ENCODE measurements at regions not wholly inside any gene's neighbourhood (a gene's known extent, or its start where the extent isn't known, plus 50 kb on each side); places are given as distances from the start of the nearest gene placed in this dataset.

DNA sequence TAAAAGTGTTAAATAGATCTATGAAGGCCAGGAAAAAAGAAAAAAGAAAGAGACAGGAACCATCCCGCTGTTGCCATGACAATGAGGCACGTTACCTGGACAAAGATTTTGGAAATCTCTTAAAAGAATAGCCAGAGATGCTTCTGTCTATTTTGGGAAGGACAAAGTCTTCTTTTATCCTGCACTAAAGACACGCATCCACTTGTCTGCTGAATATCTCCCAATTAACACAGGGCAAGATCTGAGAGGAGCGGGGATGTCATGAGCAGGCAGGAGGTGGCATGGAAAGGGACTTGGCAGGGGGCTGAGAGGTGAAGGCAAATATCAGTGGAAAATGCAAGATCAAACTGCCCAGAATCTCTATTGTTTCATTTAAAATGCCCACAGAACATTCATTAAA lies 153.8 kb upstream of the BLID start:
- DNase-seq = no peak

GRCh38 chr11:122268601-122269130 lies 152.7 kb upstream of the BLID start:
- DNase-seq = no peak

DNA sequence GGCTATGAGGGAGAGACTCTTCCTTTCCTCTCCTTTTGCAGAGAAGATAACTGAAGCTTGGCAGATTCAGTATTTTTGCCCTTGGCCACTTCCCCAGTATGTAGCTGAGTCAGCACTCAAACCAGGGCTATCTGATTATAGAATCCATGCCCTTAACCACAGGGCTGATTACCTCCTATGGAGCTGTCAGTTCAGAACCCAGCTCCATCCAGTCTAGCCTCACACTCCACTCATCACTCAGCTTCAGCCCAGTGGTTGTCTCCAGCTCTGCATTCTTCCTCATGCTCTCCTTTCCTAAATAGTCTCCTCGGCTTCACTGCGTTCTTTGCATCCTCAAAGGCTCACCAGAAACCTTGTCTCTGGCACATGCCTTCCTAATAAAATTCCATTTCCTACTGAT lies 151.6 kb upstream of the BLID start:
- DNase-seq = no peak

- no peak for DNase-seq
Observed at GRCh38 chr11:122265981-122266380, 150.0 kb upstream of the BLID start.

- no peak for DNase-seq
Observed at GRCh38 chr11:122264121-122264520, 148.1 kb upstream of the BLID start.

- DNase-seq = no peak
Observed at GRCh38 chr11:122261546-122261945, 145.5 kb upstream of the BLID start.

GRCh38 chr11:122259195-122259821 lies 143.3 kb upstream of the BLID start:
- no peak for DNase-seq

DNA sequence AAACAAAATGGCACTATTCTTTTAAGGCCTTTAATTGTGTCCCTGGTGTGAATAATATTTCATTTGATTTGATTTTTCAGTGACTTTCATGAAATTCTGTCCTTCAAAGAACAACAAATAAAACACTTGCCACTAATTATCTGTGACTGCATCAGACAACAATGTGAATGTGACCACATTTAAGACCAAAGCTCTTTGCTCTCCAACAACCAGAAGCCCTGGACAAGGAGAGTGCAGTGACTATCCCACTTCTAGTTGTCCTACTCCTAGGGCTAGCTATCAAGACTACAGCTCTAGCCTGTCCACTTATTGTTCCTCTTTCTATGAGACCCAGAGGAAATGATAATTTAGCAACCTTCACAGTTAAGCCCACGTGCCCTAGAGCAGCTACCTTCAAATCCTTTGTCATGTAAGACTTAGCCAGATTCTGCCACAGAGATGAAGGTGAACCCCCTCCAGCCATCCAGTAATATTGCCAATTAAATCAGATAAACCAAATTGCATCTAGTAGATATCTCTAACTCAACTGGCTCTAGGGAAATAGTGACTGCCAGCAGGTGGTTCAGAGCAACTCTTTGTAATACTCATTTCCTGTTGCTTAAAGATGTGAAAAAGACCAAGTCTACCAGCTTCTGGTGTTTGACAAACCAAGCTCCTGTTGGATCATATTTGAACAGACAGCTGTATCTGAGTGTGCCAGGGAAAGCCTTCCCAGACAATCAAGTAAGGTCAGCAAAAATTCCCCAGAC lies 142.6 kb upstream of the BLID start:
- DNase-seq = no peak

- DNase-seq = no peak
Observed at GRCh38 chr11:122253589-122254231, 137.7 kb upstream of the BLID start.

DNA sequence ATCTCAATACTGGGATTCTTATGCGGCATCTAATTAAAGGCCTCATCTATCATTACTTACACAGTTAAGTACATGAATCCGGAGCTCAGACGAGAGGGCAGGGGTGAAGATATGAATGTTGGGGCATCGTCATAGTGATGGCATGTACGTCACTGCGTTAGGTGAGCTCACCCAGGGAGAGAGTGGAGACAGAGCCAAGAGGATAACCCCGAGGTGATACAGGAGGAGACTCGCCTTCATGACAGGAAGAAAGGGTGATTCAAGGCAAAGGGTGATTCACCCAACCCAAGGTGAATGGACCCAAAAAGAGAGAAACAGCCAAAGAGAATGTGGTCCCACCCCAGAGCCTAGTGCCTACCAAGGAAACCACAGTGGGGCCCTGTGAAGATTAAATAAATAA lies 132.9 kb upstream of the BLID start:
- DNase-seq = no peak

GRCh38 chr11:122248131-122248530 lies 132.1 kb upstream of the BLID start:
- no peak for DNase-seq

- no peak for DNase-seq
Observed at GRCh38 chr11:122246874-122247273, 130.9 kb upstream of the BLID start.

DNA sequence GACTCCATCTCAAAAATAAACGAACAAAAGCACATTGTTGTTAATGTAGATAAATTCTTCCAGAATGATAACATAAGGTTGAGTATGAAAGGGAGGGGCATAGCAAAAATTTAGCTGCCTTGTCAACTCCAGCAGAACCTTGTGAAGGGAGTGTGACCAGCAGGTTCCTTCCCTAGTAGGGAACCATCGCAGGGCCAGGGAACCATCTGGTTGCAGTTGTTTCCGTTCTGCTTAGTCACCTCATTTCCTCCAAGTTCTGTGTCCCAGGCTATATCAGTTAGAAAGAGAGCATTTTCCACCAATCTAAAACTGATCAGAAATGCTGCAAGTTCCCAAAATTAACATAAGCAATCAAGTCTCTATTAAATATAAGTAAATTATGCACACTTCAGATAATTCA lies 126.7 kb upstream of the BLID start:
- no peak for DNase-seq

DNA sequence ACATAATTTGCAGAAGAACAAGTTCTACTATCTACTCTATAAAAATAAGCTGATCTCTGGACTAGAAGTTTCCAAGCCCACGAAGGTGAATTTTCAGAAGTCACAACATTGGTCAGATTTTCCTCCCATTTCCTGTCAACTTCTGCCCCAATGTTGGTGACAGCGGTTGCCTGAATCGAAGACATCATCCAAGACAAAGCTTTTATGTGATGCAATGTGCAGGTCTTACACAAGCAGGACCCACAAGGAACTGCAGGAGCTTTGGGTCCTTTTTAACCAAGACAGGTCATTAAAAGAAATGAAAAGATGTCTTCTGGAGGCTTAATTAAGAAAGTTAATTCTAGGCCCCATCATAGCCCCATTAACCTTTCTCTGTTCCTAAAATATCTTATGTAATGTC lies 125.6 kb upstream of the BLID start:
- no peak for DNase-seq

GRCh38 chr11:122240638-122241037 lies 124.6 kb upstream of the BLID start:
- no peak for DNase-seq

DNA sequence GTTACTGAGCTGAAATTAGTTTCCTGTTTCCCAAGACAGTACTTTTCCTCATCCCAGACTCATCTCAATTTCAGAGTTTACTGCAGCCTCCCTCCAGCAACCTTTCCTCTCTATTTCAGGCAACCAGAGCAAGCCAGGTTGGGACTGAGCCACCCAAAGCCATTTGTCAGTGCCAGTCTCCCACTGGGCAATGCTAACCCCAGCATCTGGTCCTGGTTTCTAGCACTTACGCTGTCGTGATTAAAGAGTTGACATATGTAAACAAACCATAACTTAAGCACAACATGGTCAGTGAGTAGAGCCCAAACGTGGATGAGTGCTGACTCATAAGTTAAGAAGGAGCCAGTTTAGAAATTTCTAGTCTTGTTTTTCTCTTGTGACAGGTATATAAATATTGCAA lies 119.6 kb upstream of the BLID start:
- no peak for DNase-seq

DNA sequence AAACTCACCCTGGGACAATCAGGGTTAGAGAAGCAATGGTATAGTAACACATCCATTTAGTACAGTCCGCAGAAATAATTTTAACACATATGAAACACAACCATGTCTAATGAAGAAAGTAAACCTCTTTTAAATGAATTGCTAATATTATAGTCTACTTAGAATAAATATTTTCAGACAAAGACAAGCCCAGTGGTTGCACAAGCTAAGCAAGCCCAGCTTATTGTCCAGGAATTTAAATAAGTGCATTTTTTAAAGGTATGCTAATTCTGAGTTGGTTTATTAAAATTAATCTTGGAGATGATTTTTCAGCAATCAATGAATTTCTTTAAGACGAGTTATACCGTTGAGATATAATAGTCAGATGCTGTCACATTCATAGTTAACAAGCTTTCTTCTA lies 118.8 kb upstream of the BLID start:
- DNase-seq = no peak

GRCh38 chr11:122234257-122234656 lies 118.2 kb upstream of the BLID start:
- no peak for DNase-seq

DNA sequence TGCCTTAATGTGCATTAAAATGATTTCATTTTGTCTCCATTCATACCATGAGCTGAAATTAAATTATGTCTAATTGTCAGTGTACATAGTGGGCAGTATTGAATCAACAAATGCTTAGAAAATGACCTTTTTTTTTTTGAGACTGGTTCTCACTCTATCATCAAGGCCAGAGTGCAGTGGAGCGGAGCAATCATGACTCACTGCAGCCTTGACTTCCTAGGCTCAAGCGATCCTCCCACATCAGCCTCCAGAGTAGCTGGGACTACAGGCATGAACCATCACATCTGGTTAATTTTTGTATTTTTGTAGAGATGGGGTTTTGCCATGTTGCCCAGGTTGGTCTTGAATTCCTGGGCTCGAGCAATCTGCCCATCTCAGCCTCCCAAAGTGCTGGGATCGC lies 117.0 kb upstream of the BLID start:
- DNase-seq = no peak

GRCh38 chr11:122230385-122230755 lies 114.4 kb upstream of the BLID start:
- DNase-seq = no peak

DNA sequence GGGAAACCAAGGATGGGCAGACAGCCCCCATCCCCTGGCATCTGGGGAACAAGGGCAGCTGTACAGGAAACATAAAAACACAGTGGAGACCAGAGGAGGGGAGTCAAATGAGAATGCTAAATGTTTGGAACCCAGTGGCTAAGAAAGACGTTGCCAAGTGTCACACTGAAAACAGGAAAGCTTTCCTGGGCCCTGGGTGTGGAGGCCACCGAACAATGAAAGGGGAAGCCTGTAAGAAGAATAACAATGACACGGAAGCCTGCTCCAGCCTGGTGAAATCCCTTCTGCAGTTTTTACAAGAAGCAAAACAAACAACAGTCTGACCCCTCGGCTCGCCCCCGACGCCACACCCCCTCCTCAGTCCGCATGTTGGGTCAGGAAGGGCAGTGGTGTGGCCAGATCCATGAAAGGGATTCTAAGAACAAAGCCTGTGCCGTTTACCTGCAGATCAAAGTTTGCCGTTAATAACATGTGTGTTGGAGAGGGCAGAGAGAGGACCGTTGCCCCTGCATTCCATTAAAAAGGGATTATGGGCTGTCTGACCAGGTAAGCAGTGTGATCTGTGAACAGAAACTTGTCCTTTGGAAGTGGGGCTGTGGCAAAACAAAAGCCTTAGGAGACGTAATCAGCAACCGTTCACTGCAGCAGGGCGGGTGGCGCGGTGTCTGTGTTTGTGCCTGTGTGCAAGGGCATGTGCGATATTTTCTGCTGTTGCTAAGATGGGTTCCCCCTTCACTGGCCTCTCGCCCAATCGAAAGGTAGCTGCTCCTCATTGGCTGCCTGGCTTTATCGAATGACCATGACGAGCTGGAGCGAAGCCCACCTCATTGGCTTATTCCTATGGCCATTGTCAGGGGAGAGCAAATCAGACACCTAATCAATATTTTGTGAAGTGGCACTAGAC lies 113.7 kb upstream of the BLID start:
- DNase-seq = no peak

DNA sequence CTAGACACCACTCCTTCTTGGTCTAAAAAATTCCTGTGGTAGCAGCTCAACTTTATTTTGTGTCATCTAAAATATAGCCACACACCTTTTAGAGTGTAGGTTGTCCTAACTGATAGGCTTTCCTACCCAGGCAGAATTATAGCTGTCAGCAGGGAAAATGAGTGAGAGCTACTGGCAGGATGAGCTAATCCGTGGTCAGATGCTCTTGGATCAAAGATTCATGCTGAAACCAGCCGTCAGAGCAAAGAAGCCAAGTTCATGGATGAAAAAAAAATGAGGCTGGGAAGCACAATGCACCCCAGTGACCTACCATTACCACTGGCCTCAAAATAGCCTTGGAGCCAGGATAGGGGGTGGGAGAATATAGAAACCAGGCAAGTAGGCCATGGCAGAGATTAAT lies 113.1 kb upstream of the BLID start:
- no peak for DNase-seq

- DNase-seq = no peak
Observed at GRCh38 chr11:122226810-122227379, 110.9 kb upstream of the BLID start.

All from activated CD4-positive, alpha-beta T cell treated with anti-CD3 and anti-CD28 coated beads, Interleukin-2, amount 50 U/mL, for 48 hours (primary cell).